AG10803 (cell line): ENCODE measurements at regions not wholly inside any gene's neighbourhood (a gene's known extent, or its start where the extent isn't known, plus 50 kb on each side); places are given as distances from the start of the nearest gene placed in this dataset.
"Not testable (repeated sequence)": the region's sequence is repeated elsewhere in the genome, so short reads cannot be mapped to it uniquely, and the experiment has no call there.

ENCODE experiments used
- DNase-seq: peaks from one replicate; pipeline ENCODE4 v3.0.0; 2010; ENCODE audit warnings: low read depth
- H3K4me3 ChIP-seq: 2 replicates; pipeline ENCODE4 v1.5.1; 2011; ENCODE audit warnings: mild to moderate bottlenecking, low read length, control low read depth
- TF ChIP-seq, protein P1 (sequence below): conservative IDR thresholded peaks from 2 replicates; pipeline ENCODE4 v1.5.1; 2011; ENCODE audit warnings: mild to moderate bottlenecking, low read length, control low read depth, inconsistent platforms

DNA sequence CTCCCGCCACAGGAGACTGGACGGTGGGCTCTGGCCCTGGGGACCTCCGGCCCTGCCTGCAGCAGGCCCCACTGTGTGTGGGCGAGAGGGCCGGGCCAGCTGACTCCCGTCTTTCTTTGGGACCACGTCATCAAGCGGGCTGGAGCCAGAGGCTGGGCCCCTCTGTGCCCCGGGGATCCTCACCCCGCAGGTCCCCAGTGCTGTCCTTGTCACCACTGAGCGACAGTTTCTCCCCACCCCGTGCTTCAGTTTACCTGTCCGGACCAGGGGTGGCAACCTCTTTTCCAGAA, 181.9 kb upstream of the ZNF469 start:
- no peak for DNase-seq
- H3K4me3 ChIP-seq, result no peak overlapping the region
- TF ChIP-seq, protein P1, sequence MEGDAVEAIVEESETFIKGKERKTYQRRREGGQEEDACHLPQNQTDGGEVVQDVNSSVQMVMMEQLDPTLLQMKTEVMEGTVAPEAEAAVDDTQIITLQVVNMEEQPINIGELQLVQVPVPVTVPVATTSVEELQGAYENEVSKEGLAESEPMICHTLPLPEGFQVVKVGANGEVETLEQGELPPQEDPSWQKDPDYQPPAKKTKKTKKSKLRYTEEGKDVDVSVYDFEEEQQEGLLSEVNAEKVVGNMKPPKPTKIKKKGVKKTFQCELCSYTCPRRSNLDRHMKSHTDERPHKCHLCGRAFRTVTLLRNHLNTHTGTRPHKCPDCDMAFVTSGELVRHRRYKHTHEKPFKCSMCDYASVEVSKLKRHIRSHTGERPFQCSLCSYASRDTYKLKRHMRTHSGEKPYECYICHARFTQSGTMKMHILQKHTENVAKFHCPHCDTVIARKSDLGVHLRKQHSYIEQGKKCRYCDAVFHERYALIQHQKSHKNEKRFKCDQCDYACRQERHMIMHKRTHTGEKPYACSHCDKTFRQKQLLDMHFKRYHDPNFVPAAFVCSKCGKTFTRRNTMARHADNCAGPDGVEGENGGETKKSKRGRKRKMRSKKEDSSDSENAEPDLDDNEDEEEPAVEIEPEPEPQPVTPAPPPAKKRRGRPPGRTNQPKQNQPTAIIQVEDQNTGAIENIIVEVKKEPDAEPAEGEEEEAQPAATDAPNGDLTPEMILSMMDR, result no peak

DNA sequence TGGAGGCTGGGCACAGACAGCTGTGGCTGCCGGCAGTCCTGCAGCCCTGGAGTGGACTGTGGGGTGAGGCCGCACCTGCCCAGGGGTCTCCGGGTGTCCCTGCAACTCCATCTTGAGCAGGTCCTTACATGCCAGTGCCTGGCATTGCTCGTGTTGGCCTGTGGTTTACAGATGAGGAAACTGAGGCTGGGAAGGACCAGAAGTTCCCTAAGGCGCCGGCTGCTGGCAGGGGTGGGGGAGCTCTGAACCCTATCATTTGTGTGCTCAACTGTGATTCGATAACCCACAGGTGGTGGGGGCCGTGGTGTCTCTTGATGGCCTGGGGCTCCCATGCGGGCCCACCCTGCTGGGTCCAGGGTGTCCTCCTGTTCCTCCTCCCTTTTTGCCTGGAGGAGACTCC, 181.1 kb upstream of the ZNF469 start:
- H3K4me3 ChIP-seq, result not testable (repeated sequence)

GRCh38 chr16:88202207-88202745, 180.5 kb upstream of the ZNF469 start:
- H3K4me3 ChIP-seq, result no peak overlapping the region
- TF ChIP-seq, protein P1, result no peak
- no peak for DNase-seq

More for the DNA sequence above, 181.1 kb upstream of the ZNF469 start:
- not testable (repeated sequence) for DNase-seq

- H3K4me3 ChIP-seq, DNase-seq: not testable (repeated sequence)
Measured at GRCh38 chr16:88202856-88203681, 179.7 kb upstream of the ZNF469 start.

DNA sequence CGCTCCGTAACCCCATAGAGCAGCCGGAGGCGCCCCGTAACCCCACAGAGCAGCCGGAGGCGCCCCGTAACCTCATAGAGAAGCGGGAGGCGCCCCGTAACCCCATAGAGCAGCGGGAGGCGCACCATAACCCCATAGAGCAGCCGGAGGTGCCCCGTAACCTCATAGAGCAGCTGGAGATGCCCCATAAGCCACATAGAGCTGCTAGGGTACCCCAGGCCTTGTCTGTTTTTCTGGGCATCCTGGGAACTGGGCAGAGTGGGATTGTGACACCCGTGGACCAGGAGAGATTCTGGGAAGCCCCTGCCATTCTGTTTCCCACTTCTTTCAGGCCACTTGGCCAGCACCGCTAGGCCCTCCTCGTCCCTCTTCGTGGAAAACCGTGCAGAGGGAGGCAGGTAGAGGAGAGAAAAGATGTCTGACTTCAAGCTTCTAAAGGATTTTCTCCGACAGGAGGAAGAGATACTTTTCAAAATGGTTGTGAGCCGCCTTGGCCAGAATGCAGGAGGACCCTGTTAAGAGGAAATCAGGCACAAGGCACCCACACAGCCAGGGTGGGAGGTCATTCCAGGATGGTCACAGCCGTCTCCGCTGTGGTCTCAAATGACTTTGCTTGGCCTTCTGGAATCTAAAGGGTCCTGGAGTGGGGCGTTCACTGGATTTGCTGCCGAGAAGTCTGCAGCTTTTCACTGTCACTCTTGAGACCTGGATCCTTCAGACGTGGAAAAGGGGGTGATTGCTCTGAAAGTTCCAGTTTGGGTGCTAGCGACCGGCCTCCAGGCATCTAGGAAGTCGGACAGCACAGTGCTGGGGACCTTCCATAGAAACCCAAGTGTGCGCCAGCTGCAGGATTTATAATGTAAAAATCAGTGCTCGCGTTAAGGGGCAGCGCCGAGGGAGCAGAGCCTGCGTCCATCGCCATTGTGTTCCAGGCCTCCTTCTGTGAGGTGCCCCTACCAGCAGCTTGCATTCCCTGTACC, 178.3 kb upstream of the ZNF469 start:
- H3K4me3 ChIP-seq, DNase-seq: not testable (repeated sequence)

- not testable (repeated sequence) for H3K4me3 ChIP-seq, DNase-seq
Measured at GRCh38 chr16:88205482-88205881, 177.3 kb upstream of the ZNF469 start.

DNA sequence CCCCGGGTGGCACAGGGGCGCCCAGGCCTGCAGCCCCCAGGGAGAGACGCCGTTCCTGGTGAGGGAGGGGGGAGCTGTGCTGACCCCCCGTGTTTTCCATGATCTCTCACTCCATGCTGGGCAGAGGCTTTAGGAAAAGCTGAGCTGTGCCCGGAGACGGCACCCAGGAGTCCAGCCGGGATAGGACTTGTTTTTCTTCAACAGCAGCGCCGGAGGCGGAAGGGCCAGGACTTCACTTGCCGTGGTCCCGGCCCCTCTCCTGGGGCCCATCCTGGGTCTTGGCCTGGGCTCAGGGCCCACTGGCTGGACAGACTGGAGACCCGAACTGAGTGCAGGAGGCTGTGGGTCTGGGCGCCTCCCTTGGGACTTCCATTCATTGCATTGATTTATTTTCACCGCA, 176.8 kb upstream of the ZNF469 start:
- DNase-seq, H3K4me3 ChIP-seq: not testable (repeated sequence)

DNA sequence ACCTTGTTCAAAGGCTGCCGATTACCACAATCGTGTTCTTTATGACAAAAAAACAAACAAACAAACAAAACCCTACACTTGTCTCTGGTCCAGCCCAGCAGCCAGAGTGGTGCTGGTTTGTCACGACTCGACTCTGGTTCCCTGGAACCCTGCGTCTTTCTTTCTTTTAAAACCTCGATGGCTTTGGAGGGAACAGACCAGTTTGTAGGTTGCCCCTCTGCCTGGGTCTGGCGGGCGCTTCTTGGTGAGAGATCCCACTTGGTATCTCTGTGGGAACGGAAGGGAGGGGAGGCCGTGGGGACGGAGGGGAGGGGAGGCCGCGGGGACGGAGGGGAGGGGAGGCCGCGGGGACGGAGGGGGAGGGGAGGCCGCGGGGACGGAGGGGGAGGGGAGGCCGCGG, 176.2 kb upstream of the ZNF469 start:
- not testable (repeated sequence) for H3K4me3 ChIP-seq, DNase-seq

DNA sequence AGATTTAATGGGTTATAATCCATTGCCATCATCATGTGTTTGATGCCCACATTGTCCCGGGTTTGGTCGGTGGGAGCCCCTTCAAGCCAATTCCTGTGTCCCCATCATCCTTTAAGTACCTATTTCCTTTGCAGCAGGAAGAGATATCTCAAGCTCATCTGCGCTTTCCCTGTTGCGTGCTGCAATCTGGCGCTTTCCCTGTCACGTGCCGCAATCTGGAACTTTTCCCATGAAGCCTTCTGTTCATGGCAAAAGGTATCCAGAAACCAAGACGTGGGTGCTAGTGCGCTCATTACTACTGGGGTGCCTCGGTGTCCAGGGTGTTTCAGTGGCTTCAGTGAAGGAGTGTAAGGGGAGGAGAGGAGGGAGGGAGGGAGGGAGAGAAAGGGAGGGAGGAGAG, 174.6 kb upstream of the ZNF469 start:
- TF ChIP-seq, protein P1, result no peak
- no peak overlapping the region for H3K4me3 ChIP-seq
- DNase-seq, result no peak

DNA sequence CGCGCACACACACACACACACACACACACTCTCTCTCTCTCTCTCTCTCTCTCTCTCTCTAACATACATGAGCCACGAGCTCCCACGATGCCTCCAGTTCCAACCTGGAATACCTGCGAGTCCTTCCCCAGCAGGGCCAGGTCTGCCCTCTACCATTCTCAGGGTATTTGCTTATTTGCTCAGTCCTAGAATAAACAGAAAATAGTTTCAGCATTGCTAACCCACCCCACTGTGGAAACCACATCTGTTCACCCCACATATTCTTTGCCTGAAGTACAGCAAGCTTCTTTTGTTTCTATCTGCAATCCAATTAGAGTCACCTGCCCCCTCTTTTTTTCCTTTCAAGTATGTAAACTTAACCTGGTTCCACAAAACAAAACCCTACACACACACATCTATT, 174.0 kb upstream of the ZNF469 start:
- not testable (repeated sequence) for DNase-seq, H3K4me3 ChIP-seq

DNA sequence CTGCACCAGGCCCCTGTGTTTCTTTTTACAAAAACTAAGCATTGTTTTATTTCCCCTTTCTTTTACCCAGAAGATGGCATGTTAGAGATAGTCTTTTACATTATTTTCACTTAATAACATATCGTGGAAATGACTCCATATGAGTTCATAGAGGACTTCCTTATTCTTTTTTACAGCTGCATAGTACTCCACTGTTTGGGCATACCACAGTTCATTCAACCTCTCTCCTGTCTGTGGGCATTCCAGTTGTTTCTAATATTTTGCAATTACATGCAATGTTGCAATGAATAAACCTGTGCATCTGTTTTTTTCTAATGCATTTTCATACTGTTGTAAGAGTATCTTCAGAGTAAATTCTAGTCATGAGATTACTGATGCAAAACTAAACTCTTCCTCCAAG, 173.2 kb upstream of the ZNF469 start:
- DNase-seq, H3K4me3 ChIP-seq: not testable (repeated sequence)

- not testable (repeated sequence) for DNase-seq, H3K4me3 ChIP-seq
Measured at GRCh38 chr16:88213937-88214336, 168.8 kb upstream of the ZNF469 start.

GRCh38 chr16:88221001-88221761, 161.6 kb upstream of the ZNF469 start:
- not testable (repeated sequence) for H3K4me3 ChIP-seq, DNase-seq

DNA sequence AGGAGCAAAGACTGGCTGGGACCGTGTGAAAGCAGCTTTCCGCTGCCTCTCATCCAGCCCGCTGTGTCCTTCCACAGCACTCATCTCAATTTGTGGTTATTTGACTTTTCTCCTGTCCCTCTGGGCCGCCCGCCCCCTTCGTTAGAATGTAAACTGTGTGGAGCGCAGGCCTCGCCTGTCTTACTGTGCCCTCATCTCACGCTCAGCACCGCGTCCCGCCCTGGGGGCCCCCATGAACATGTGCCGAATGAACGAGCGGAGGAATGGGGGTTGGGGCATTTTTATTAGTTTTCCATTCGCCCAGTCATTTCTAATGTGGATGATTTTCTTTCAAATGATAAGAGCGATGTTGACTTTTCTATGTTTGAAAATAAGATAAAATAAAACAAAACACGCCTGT, 159.1 kb upstream of the ZNF469 start:
- DNase-seq, H3K4me3 ChIP-seq: not testable (repeated sequence)
